Adrenal gland (tissue), 5 donors: ENCODE measurements at regions not wholly inside any gene's neighbourhood (a gene's known extent, or its start where the extent isn't known, plus 50 kb on each side); places are given as distances from the start of the nearest gene placed in this dataset.

Experiments used
- POLR2A ChIP-seq, 2 donors: fragments of 450-650 bp; IDR thresholded peaks; one replicate each; pipeline ENCODE4 v1.6.1; 2017; ENCODE audit warnings: antibody characterized with exemption in 2 of 2, mild to moderate bottlenecking in 2 of 2, moderate library complexity in 1 of 2
- TF ChIP-seq, protein P1 (sequence below), 6 experiments: fragments of 450-650 bp in 4 of 6; fragments of 200-600 bp in 2 of 6; sonication (generic) in 1 of 6; IDR thresholded peaks; 1 replicate in 5 of 6; 2 replicates in 1 of 6; pipeline versions ENCODE4 v1.5.1 to v1.8.0; 2016 to 2021; ENCODE audit warnings: antibody characterized with exemption in 6 of 6, mild to moderate bottlenecking in 2 of 6, moderate library complexity in 1 of 6
- donor health status: DM: no; HTN: no; CAD: no.

- TF ChIP-seq, protein P1, sequence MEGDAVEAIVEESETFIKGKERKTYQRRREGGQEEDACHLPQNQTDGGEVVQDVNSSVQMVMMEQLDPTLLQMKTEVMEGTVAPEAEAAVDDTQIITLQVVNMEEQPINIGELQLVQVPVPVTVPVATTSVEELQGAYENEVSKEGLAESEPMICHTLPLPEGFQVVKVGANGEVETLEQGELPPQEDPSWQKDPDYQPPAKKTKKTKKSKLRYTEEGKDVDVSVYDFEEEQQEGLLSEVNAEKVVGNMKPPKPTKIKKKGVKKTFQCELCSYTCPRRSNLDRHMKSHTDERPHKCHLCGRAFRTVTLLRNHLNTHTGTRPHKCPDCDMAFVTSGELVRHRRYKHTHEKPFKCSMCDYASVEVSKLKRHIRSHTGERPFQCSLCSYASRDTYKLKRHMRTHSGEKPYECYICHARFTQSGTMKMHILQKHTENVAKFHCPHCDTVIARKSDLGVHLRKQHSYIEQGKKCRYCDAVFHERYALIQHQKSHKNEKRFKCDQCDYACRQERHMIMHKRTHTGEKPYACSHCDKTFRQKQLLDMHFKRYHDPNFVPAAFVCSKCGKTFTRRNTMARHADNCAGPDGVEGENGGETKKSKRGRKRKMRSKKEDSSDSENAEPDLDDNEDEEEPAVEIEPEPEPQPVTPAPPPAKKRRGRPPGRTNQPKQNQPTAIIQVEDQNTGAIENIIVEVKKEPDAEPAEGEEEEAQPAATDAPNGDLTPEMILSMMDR (IDR thresholded peaks at IDR 0.05): no peak
- no peak for TF ChIP-seq POLR2A (IDR thresholded peaks at IDR 0.05)
These were observed 198.4 kb downstream of the KLHL28 start for GRCh38 chr14:44763356-44763755.
